Hematopoietic multipotent progenitor cell treated with erythropoietin and hydrocortisone succinate and interleukin-3 and kit ligand, for 15 days (in vitro differentiated cells): ENCODE measurements at regions not wholly inside any gene's neighbourhood (a gene's known extent, or its start where the extent isn't known, plus 50 kb on each side); places are given as distances from the start of the nearest gene placed in this dataset.

Source experiments
- DNase-seq: peaks from one replicate; pipeline ENCODE4 v3.0.0-alpha.2; 2015; ENCODE audit warnings: low spot score

DNA sequence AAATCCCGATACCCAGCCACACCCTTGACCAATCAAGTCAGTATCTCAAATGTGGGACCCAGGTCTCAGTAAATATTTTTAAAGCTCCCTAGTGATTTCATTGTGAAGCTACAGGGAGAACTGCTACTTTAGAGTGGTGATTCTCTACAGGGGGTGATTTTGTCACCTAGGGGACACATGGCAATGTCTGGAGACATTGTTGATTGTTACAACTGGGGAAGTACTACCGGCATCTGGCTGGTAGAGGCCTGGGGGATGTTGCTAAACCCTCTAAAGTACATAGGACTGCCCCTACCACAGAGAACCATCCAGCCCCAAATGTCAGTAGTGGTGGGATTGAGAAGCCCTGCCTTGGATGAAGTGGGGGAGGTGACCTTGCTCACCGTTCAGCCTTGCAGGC is 152.9 kb downstream of the RPS24 start:
- DNase-seq = no peak

DNA sequence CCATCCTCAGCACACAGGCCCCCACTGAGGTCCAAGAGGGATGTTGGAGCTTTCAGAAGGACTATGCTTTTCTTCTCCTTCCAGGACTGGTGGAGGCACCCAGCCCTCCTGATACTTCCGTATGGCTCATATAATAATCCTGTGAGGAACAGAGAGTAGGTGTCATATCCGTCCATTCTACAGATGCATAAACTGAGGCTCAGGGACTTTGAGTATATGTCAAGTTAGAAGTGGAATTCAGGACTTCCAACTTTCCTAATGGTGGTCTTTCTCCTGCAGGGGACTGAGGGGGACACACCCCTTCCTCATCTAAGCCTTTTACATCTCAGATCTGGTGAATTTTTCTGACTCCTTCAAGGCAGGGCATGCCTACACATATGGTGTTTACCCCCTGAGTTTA is 153.7 kb downstream of the RPS24 start:
- DNase-seq = no peak

DNA sequence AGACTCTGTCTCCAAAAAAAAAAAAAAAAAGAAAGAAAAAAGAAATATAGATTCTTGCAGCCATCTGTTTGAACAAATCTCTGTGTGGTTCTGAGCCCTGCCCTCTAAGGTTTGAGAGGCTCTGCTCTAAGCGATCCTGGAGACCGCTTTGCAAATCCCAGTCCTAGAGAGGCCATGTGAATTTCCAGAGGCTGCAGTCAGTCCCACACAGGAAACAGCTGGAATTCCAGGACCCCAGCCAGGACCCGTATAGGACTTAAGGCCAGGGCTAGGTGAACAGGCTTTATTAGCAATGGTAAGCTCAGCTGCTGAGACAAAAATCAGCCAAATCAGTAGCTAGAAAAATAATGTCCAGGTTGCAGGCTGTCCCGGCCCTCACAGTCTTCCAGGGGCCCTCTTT is 154.8 kb downstream of the RPS24 start:
- DNase-seq = no peak

DNA sequence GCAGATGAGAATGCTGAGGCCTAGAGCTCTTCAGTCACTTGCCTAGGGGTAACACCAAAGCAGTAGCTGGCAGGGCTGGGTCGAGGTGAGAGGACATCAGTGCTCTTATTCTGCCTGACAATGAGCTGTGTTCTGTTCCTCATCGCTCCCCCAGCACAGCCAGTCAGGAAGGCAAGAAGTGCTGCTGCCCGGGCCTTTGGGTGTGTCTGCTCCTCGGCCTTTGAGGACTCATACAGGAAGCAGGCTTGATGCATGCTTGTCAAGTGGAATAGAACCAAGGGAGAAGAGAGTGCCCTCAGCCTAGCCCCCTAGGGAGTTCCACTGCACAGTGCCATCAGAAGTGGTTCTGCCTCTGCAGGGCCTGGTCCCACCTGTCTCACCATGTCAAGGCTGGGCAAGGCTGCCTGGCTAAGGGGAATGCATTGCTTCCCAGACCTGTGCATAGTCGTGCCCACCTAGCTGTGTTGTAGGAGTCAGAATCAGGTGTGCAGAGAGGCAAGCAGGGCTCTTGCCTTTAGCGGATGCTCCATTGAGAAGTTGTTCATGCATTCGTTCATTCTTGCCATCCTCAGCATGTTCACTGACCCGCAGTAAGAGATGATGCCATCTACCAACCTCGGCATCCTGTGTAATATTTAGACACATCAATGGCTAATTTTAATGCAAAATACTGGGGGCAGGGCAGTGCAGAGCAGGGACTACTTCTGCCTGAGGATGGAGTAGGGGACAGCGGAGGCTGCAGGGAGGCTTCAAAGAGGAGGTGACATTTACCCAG is 156.6 kb downstream of the RPS24 start:
- no peak for DNase-seq

DNA sequence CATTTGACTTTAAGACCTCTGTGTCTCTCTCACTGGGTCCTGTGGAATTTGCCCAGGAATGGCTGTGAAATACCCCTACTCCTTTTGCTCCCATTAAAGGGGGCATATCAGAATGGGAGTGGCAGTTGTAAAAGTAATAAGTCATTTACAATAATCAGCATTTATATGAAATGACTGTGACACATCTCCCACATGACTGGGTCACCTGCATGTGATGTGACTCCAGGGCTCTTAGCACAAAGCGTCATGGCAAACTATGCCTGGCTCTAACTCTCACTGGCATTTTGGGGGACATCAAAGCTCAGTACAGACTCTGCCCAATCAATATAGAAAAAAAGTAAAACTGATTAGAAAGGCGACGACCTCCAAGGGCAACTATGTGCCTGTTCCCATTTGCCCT is 157.6 kb downstream of the RPS24 start:
- DNase-seq = no peak

DNA sequence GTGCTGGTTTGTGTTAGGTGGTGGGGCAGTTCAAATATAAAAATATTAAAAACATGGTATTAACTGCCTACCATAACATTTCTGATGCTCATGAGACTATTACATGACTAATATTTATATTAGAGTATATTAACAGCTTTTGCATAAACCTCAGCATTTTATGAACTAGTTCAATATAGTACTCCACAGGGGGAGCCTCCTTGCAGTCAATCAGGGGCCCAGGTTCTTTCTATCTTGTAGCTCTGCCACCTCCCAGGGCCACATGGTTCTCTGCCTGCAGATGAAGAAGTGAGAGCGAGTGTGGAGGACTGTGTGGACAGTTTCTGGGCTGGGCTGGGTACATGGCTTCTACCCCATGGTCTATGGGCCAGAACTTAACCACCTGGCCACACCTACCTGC is 159.5 kb downstream of the RPS24 start:
- DNase-seq = no peak

DNA sequence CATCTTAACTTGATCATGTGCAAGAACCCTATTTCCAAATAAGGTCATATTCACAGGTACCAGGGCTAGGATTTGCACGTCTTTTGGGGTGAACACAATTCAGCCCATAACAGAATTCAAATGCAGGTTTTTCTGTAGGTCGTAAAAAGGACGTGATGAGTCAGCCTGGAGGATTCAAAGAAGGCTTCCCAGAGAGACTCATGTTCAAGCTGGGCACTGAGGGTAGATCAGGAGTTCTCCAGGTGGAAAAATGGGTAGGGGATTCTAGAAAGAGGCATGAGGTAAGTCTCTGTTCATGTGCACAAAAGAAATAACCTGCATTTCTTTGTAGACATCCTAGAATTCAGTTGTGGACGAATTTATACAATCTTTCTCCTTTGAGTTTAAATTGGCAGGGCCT is 160.4 kb downstream of the RPS24 start:
- DNase-seq = no peak

DNA sequence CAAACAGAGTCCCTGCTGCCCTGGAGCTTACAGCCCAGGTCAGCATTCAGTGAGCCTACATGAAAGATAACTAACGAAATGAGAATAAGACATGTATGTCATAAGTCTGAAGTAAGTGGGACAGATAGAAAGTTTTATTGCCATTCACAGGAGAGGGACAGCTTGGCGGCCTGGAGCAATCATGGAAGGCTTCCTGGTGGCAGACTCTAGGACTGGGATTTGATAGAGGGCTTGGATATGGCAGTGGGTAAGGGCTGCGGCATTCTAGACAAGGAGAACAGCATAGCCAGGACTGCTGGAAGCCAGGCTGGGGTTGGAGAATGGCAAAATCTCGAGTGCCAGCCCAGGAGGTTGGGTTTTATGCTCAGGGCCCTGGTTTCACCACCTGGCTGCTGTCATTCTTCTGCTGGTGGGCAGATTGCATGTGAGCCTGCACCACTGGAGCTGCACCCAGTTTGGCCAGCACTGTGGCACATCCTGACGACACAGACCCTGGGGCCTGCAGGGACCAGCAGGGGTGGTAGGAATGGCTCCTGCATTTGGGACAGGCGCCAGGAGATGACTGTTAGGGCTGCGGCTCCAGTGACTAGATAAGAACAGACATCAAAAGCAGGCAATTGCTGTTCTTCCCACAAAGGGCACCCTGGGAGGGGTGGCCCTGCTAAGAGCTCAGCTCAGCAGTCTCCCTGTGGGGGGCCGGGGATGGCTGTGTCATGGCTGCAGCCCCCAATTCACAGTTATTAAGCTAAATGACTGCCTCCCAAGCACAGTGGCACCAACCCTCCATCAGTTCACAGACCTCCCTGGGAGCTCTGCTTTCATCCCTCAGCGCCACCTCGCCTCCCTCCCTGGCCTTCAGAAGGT is 161.1 kb downstream of the RPS24 start:
- DNase-seq = peak; percentile 5

DNA sequence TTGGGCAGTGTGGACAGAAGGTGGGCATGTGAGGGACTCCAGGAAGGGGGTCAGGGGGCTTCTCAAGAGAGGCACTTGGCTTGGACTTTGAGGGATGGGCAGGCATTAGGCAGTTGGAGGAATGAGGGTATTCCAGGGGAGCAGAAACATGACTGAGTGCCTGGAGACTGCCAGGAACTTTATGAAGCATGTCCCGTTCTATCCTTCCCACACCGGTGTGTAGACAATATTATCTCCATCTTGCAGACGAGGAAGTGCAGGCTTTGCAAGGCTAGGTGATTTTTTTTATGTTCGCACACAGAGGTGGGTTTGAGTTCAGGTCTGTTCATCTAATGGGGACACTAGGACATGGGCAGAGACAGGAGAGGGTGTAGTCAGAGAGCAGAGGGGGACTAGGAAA is 162.7 kb downstream of the RPS24 start:
- no peak for DNase-seq

DNA sequence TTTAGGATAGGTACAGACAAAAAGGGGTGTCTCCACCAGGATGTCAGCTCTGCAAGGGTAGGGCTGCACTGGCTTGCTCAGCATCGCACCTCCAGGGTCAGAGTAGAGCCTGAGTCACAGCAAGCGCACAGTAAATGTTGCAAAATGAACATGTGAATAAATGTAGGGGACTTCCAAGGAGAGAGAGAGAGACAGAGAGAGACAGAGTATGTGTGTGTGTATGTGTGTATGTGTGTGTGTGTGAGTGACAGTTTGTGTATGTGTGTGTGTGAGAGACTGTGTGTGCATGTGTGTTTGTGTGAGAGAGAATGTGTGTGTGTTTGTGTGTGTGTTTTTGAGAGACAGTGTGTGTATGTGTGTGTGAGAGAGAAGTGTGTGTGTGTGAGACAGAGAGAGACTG is 163.3 kb downstream of the RPS24 start:
- DNase-seq = no peak

DNA sequence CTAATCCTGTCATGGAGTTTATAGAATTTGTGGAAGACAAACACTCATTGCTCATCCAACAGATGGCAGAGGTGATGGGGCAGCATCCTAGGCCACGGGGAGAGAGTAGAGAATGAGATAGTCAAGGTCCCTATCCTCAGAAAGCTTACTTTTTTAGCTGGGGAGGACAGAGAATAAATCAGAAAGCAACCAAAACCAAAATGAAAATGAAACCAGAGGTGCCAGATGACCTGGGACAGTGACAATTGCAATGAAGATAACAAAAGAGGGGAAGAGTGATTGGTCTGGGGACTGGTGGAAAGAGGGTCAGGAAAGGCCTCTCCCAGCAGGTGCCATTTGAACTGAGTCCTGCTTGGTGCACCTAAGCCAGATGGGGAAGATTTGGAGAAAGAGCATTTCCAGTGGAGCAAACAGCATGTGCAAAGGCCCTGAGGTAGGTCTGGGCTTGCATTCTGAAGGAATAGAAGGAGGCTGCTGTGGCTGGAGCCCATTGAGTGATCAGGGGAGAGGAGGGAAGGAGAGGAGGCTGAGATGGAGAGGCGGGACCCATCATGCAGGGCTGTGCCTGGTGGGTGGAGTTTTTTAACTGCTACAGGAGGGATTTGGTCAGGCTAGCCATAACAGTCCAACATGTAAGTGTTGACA is 164.1 kb downstream of the RPS24 start:
- no peak for DNase-seq

DNA sequence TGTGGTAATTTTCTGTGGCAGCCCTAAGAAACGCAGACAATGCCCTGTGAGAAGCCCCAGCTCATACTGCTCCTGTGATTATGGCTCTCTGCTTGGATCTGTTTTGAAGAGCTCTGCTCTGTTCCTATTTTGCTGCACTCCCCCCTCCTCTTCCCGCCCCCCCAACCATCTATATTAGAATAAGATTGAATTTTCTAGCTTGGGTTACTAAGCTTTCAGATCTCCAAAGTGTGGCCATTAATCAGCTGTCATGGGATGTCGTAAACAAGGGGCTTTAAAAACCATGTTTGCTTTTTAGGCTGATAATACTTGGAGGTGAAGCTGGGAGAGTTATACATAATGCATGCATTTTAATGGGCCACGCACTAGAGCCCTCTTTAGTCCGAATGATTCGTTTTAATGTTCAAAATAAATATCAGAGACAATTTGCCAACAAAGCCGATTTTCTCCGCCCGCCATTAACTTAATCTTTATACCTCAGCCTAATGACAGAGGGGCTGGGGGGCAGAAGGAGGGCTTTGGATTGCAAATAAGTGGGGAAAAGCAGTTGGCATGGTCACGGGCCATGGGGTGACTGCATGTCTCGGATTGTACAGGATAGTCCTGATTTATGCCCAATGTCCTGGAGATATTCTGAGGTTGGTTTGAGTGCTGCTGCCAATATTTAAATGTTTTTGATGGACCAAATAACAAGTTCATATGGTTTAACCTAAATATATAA is 165.5 kb downstream of the RPS24 start:
- DNase-seq = no peak

DNA sequence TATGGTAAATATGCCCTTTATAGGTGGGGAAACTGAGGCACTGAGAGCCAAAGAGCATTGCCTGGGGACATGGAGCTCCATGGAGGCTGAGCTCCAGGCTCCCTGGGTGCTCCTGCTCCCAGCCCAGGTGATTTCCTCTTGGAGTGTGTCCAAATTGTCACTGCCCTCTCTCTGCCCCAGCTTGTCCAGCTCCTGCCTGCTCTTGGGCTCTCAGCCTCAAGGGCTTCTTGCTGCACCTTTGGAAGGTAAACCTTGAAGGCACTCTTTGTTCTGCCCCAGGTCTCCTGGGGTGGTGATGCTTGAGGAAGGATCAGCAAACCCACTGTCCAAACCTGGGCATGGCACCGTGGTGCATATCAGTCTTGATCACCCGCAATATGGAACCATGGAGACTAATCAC is 166.1 kb downstream of the RPS24 start:
- DNase-seq = no peak

DNA sequence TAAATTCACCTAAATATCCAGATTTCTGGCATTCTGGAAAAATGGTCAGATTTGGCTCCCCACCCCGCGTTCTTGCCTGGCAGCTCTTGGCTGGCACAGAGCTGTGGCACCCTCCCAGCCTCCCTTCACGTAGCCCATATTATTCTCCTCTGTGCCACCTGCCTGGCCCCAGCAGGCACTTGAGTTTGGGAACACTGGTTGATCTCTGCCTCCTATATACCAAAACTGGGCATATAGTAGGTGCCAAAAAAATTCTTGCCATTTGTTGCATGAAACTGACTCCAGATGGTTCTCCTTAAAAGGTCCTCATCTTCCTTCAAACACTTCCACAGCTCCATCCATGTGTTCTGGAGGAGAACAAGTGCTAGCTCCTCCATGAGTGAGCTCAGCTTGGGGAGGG is 167.0 kb downstream of the RPS24 start:
- no peak for DNase-seq

DNA sequence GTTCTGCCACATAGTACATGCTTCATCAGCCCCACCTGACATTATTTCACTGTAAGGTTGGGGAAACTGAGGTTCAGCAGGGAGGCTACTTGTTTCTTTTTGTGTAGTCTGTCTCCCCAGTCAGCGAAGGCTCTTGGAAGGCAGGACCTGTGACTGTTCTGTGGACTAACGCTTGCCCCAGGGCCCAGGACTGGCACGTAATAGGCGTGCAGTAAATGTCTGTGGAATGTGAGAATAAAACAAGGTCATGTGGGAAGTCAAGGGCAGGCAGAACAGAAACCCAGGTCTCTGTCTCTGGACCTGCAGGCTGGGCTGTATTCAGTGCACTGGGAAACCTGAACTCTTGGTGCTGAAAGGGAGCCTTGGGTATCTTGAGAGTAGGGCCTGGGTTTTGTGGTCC is 168.7 kb downstream of the RPS24 start:
- DNase-seq = no peak

DNA sequence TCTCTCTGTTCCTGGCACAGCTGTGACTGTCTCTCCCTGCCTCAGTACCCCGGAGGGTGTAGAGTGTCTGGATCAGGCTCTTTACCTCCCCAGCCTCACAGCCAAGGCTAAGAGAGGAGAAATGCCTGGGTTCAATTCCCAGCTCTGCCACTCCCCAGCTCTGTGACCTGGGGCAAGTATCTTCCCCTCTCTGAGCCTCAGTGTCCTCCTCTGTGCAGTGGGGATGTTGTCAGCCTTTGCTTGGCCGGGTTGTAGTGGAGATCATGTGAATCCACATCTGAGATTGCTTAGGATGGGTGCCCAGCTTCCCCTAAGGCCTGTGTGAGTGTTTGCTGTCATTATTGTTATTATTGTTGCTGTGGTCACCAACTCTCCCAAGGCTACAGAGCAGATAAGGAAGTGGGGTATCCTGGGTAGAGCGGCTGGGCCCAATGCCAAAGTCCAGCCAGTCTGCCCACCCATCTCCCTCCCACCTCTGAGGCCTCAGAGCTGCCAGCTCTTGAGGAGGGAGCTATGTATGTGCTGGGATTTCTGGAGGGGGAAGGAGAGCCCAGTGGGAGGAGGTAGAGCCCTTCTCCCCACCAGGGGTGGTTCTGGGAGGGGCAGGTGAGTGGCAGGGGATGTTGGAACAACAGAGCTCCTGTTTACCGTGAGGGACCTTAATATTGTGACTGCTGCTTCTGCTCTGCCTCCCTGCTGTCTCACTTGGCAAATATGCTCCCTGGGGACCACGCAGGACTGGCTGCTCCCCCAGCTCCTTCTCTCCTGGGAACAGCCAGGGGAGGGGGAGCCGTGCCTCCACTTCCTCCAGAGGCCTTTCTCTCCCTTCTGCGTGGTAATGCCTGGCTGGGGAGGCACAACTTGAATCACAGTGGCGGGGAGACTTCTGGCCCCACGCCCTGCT is 170.5 kb downstream of the RPS24 start:
- no peak for DNase-seq

DNA sequence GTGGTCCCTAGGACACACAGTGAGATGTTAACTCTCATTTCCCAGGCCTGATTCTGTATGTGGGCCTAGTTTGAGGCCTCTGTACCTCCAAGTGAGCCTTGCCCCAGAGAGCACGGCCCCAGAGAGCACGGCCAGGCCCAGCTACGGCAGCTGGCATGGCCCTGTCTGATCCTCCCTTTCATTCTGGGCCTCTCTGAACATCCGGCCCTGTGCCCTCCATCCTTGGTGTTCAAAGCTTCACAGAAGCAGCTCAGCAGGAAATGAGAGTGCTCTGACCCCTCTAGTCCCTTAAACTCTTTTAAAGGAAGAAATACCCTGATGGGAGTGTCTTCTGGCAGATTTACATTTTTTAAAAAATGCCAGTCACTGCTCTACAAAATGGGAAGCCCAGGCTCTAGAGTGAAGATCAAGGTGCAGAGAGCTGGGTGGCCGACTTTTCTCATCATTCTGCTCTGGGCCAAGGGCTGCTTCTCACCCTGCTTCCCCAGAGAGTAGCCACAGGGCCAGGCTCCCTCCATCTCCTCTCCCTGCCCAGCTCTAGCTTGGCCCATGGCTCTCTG is 171.9 kb downstream of the RPS24 start:
- no peak for DNase-seq

DNA sequence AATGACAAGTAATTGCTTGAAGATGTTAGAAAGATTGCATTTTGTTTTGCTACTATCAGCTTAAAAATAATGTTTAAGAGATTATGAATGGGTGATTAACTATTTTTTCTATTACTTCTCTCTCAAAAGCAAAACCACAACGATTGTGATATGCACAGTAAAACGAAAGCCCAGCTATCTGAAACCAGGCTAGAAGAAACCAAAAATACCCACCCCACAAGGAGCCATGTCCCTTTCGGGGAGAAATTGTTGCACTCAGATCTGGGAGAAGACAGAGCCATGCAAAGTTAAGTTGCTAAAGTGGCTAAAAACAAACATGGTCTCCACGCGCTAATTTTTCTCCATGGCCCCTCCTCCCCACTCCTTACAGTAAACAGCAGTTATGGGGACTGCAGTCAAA is 173.6 kb downstream of the RPS24 start:
- DNase-seq = no peak

DNA sequence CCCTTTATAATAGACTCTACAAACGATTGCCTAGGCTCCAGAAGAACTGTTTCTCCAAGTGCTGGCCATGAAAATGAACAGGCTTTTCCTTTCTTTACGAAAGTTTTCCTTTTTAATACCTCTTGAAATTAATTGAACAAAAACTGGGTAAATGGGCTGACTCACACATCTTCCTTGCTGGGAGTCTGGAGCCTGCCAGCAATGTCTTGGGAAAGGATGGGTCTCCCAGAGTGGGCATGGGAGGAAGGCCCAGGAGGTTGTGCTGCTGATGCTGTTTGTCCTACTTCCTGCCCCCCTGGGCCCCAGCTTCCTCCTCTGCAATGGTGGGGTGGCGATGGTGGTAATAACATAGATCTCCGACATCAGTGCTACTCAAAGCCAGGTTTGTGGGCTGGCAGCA is 174.1 kb downstream of the RPS24 start:
- no peak for DNase-seq

DNA sequence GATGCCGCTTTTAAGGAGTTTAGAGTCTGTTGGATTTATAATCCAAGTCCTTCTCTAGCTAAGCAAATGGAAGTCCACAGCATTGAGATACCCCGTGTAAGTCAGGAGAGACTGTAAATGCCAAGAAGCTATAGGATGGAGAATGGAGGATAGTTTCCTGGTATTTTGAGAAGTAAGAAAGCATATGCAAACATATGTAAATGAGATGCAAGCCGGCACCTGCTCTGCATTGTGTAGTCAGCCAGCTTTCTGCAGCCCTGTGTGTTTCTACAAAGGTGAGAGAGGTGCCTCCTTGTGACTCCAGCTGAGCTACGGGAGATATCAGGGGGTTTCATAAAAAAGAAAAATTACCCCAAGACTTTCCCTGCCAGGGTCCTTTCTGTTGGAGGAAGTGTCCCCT is 176.3 kb downstream of the RPS24 start:
- DNase-seq = no peak

DNA sequence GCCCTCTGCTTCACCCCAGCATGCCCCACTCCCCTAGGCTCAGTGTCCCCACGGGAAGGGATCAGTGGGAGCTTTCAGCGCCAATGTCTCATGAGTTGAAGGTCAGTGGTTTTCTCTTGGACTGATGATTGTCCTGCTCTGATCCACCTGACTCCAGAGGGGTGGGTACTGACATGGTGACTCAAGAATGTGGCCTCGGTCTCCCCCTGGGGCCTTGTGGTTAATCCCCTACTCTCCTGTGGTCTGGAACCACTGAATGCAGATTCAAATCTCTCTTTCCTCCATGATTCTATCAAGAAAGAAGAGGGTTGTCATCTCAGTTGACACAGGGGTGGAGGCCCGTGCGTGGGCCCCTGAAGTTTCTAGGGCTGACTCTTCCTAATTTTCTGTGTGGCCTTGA is 176.9 kb downstream of the RPS24 start:
- DNase-seq = no peak
